Fibroblast of the aortic adventitia (primary cell): ENCODE measurements at regions not wholly inside any gene's neighbourhood (a gene's known extent, or its start where the extent isn't known, plus 50 kb on each side); places are given as distances from the start of the nearest gene placed in this dataset.

Experiments used
- DNase-seq: peaks from one replicate; pipeline ENCODE4 v3.0.0-alpha.2; 2010; ENCODE audit warnings: low read depth
- H3K4me3 ChIP-seq: 2 replicates; pipeline ENCODE4 v1.5.1; 2011; ENCODE audit warnings: low read depth, mild to moderate bottlenecking, control low read depth, low read length, moderate library complexity
- TF ChIP-seq, protein P1 (sequence below): IDR thresholded peaks from 2 replicates; pipeline ENCODE4 v1.5.1; 2011; ENCODE audit warnings: mild to moderate bottlenecking, low read length, control low read depth, inconsistent platforms; ENCODE audit not compliant: insufficient read depth

DNA sequence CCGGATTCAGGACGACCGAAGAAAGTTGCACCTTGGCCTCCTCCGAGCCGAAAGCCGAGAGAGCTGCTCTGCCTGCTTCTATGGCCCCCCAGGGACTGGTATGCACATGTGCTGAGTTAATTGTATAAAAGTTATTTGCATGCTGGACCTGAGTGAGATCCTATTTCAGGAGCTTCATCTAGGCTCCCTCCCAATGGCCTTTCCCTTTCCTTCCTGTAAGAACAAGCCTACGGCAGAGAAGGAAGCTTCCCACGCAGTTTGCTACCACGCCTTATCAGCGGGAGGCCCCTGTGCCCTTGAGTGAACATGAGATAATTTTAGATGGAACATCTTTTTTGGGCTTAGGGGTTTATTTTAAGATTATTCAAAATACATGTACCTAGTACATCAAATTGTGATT is 65.9 kb downstream of the RIN2 start:
- H3K4me3 ChIP-seq: no peak overlapping the region
- TF ChIP-seq, protein P1, sequence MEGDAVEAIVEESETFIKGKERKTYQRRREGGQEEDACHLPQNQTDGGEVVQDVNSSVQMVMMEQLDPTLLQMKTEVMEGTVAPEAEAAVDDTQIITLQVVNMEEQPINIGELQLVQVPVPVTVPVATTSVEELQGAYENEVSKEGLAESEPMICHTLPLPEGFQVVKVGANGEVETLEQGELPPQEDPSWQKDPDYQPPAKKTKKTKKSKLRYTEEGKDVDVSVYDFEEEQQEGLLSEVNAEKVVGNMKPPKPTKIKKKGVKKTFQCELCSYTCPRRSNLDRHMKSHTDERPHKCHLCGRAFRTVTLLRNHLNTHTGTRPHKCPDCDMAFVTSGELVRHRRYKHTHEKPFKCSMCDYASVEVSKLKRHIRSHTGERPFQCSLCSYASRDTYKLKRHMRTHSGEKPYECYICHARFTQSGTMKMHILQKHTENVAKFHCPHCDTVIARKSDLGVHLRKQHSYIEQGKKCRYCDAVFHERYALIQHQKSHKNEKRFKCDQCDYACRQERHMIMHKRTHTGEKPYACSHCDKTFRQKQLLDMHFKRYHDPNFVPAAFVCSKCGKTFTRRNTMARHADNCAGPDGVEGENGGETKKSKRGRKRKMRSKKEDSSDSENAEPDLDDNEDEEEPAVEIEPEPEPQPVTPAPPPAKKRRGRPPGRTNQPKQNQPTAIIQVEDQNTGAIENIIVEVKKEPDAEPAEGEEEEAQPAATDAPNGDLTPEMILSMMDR: no peak
- no peak for DNase-seq

GRCh38 chr20:19824861-19825260 is 66.8 kb downstream of the RIN2 start:
- TF ChIP-seq, protein P1: no peak
- H3K4me3 ChIP-seq: no peak overlapping the region
- no peak for DNase-seq

GRCh38 chr20:19826179-19826914 is 68.3 kb downstream of the RIN2 start:
- no peak overlapping the region for H3K4me3 ChIP-seq
- no peak for DNase-seq
- TF ChIP-seq, protein P1: no peak

GRCh38 chr20:19827818-19828217 is 69.8 kb downstream of the RIN2 start:
- no peak for DNase-seq
- TF ChIP-seq, protein P1: no peak
- H3K4me3 ChIP-seq: no peak overlapping the region

GRCh38 chr20:19828232-19828631 is 70.2 kb downstream of the RIN2 start:
- TF ChIP-seq, protein P1: peak; percentile 18
- DNase-seq: no peak
- H3K4me3 ChIP-seq: no peak overlapping the region

DNA sequence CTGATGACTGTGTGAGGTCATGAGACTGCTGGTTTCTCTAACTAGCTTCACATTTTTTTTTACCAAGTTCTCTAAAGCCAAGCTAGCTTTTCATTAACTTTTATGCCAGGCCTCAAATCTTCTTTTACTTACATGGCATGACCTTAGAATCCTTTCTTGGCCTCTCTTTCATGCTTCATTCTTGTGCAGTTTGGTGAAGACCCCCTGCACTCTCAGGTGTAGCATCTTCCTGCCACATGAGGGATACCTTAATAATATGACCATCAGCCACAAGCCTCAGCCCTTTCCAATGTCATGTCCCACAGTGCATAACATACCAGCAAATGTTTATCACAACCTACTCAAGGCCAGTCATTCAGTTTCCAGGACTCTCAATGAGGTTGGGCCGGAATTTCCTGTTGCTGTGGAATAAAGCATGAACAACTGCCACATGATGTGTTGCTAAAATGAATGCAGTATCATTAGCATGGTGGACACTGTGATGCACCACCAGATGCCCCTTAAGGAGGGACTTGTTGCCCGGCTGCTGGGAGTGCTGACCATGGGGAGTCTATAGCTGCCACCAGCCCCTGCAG is 72.2 kb downstream of the RIN2 start:
- DNase-seq: no peak
- no peak overlapping the region for H3K4me3 ChIP-seq
- TF ChIP-seq, protein P1: no peak

- no peak for DNase-seq
- TF ChIP-seq, protein P1: no peak
- no peak overlapping the region for H3K4me3 ChIP-seq
Measured at GRCh38 chr20:19832875-19833274, 74.8 kb downstream of the RIN2 start.
